Right atrium auricular region (tissue), 2 donors: ENCODE measurements at regions not wholly inside any gene's neighbourhood (a gene's known extent, or its start where the extent isn't known, plus 50 kb on each side); places are given as distances from the start of the nearest gene placed in this dataset.

Experiments used
- DNase-seq: peaks from one replicate; pipeline ENCODE4 v3.0.0-alpha.2; 2019; ENCODE audit warnings: low spot score
- H3K27ac ChIP-seq, 2 donors: fragments of 200-600 bp; sonication (generic); 1 replicate in 1 of 2; 2 replicates in 1 of 2; pipeline ENCODE4 v1.5.1; 2016 to 2019
- H3K27me3 ChIP-seq, 2 donors: fragments of 200-600 bp; sonication (generic); one replicate each; pipeline versions ENCODE4 v1.5.1 to v1.6.0; 2017 to 2019
- H3K36me3 ChIP-seq: fragments of 200-600 bp; sonication (generic); one replicate; pipeline ENCODE4 v1.5.1; 2016
- H3K4me1 ChIP-seq, 2 donors: fragments of 200-600 bp; sonication (generic); one replicate each; pipeline versions ENCODE4 v1.5.1 to v1.6.0; 2017 to 2019
- H3K4me3 ChIP-seq, 2 donors: fragments of 200-600 bp; sonication (generic); 1 replicate in 1 of 2; 2 replicates in 1 of 2; pipeline ENCODE4 v1.5.1; 2017 to 2019; ENCODE audit warnings: mild to moderate bottlenecking in 1 of 2, moderate library complexity in 1 of 2
- H3K9me3 ChIP-seq, 2 donors: fragments of 200-600 bp; sonication (generic); one replicate each; pipeline ENCODE4 v1.5.1; 2019
- TF ChIP-seq, protein P1 (sequence below), 2 donors: fragments of 200-600 bp; sonication (generic); IDR thresholded peaks; one replicate each; pipeline ENCODE4 v1.5.1; 2019; ENCODE audit warnings: antibody characterized with exemption in 2 of 2

GRCh38 chr1:182280504-182280900 is 111.1 kb downstream of the GLUL start:
- Histone ChIP-seq H3K27ac (peak overlapping the region in 1 of 2 donors; percentile 3), H3K9me3 (no peaks in the 10 kb centered on the region), H3K27me3 (no peaks in the 10 kb centered on the region), H3K4me3 (no peak overlapping the region), H3K36me3 (no peaks in the 10 kb centered on the region), H3K4me1 (no peaks in the 10 kb centered on the region)
- TF ChIP-seq, protein P1, sequence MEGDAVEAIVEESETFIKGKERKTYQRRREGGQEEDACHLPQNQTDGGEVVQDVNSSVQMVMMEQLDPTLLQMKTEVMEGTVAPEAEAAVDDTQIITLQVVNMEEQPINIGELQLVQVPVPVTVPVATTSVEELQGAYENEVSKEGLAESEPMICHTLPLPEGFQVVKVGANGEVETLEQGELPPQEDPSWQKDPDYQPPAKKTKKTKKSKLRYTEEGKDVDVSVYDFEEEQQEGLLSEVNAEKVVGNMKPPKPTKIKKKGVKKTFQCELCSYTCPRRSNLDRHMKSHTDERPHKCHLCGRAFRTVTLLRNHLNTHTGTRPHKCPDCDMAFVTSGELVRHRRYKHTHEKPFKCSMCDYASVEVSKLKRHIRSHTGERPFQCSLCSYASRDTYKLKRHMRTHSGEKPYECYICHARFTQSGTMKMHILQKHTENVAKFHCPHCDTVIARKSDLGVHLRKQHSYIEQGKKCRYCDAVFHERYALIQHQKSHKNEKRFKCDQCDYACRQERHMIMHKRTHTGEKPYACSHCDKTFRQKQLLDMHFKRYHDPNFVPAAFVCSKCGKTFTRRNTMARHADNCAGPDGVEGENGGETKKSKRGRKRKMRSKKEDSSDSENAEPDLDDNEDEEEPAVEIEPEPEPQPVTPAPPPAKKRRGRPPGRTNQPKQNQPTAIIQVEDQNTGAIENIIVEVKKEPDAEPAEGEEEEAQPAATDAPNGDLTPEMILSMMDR (IDR thresholded peaks at IDR 0.05) = no peak
- no peak for DNase-seq

DNA sequence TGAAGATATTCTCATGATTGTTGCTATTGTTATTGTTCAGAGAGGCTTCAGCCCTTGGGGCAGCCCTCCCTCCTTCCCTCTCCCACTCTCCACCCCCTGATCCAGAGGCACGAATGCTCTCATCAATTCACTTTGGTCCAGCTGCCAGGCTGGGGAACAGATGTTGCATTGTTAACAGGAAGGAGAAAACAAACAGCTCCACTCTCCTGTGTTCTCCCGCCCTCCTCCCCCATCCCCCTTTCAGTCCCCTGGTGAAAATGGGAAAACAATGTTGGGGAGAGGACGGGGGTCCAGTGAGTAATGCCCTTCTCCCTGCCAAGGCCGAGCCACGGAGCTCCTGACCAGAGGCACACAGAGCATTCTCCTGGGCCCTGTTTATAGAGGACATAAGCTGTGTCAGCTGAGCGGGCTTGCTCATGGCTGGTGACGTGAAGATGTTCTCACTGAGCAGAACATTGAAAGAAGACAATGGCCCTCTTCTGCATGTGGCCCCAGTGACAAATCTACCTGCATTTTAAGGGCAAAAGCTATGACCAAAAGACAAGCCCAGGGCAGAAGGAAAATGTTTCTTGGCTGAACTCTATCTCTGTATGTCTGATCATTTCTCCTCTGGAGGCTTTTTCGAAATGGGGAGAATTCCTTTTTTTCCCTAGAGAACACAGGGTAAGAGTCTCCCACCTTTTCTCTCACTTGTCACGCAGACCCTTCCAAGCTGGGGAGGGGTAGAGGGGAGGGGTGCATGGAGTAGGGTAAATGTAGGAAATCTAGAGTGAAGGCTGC is 111.7 kb downstream of the GLUL start:
- Histone ChIP-seq H3K4me1 (no peaks in the 10 kb centered on the region), H3K27me3 (no peaks in the 10 kb centered on the region), H3K27ac (peak overlapping the region in 1 of 2 donors; percentile 3), H3K4me3 (no peak overlapping the region), H3K9me3 (no peaks in the 10 kb centered on the region), H3K36me3 (no peaks in the 10 kb centered on the region)
- DNase-seq = no peak
- TF ChIP-seq, protein P1 (IDR thresholded peaks at IDR 0.05) = no peak

DNA sequence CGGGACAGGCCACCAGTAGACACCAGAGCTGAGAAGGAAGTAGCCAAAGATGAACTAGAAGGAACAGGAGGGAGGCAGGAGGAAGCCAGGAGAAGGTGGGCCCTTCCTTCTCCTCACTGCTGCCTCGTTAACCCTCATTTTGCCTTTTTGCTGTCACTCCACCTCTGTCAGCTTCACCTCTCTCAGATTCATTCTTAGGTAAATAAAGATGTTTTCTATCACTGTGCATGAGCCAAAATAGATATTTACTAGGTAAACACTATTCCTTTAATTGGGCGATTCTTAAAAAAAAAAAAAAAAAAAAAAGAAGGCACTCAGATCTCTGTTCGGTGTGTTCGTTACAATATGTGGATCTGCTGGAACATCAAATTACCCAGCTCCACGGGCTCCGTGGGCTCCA is 112.3 kb downstream of the GLUL start:
- DNase-seq = no peak
- Histone ChIP-seq H3K27ac (no peak overlapping the region), H3K4me3 (no peak overlapping the region), H3K4me1 (no peaks in the 10 kb centered on the region), H3K9me3 (no peaks in the 10 kb centered on the region), H3K27me3 (no peaks in the 10 kb centered on the region), H3K36me3 (no peaks in the 10 kb centered on the region)
- TF ChIP-seq, protein P1 (IDR thresholded peaks at IDR 0.05) = no peak

DNA sequence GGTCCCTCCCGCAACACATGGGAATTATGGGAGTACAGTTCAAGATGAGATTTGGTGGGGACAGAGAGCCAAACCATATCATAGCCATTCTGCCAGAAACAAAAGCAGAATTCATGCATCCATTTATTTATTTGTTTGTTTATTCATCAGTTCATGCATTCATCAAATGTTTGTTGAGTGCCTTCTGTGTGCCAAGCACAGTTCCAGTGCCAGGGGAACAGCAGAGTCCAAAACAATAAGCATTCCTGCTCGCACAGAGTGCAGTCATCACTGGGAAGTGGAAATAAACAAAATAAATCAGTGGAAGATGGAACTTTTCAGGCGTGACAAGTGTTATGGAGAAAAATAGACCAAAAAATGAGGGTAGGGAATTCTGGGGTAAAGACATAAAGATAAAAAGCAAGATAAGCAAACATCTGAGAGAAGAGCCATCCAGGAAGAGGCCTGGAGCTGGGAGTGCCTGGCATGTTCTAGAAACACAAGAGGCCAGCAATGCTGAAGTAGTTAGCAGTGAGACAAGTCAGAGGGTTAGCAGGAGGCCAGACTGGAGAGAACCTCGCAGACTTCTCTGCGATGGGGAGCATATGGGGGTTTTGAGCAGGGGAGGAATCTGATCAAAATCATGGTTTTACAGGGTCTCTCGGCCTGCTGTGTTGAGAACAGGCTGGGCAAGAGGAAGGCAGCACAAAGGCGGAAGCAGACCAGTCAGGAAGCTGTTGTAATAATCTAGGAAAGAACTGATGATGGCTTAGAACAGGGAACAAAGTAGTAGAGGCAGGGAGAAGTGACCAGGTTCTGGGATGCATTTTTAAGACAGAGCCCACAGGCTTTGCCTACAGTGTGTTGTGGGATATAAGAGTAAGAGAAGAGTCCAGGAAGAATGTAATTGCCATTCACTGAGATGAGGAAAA is 113.2 kb downstream of the GLUL start:
- no peaks in the 10 kb centered on the region for H3K36me3 ChIP-seq
- H3K27ac ChIP-seq = no peak overlapping the region
- TF ChIP-seq, protein P1 (IDR thresholded peaks at IDR 0.05) = no peak
- H3K4me1 ChIP-seq = no peaks in the 10 kb centered on the region
- no peak for DNase-seq
- no peak overlapping the region for H3K4me3 ChIP-seq
- no peaks in the 10 kb centered on the region for H3K9me3 ChIP-seq
- no peaks in the 10 kb centered on the region for H3K27me3 ChIP-seq

GRCh38 chr1:182275271-182275670 is 116.3 kb downstream of the GLUL start:
- no peaks in the 10 kb centered on the region for H3K27me3 ChIP-seq
- no peaks in the 10 kb centered on the region for H3K4me1 ChIP-seq
- H3K4me3 ChIP-seq = no peak overlapping the region
- no peaks in the 10 kb centered on the region for H3K9me3 ChIP-seq
- TF ChIP-seq, protein P1 (IDR thresholded peaks at IDR 0.05) = no peak
- no peaks in the 10 kb centered on the region for H3K36me3 ChIP-seq
- H3K27ac ChIP-seq = no peak overlapping the region
- no peak for DNase-seq
